GM12872 (cell line): ENCODE measurements at regions not wholly inside any gene's neighbourhood (a gene's known extent, or its start where the extent isn't known, plus 50 kb on each side); places are given as distances from the start of the nearest gene placed in this dataset.

Source experiments
- CTCF ChIP-seq: IDR thresholded peaks from 3 replicates; pipeline ENCODE4 v1.5.1; 2011; ENCODE audit warnings: low read depth, mild to moderate bottlenecking, low read length, moderate library complexity; ENCODE audit not compliant: insufficient read depth

- no peak for TF ChIP-seq CTCF
Measured at GRCh38 chr9:29730163-29730562, 2156.9 kb upstream of the C9orf72 start.

- no peak for TF ChIP-seq CTCF
Measured at GRCh38 chr9:29740518-29740917, 2167.2 kb upstream of the C9orf72 start.

- no peak for TF ChIP-seq CTCF
Measured at GRCh38 chr9:29741169-29741568, 2167.9 kb upstream of the C9orf72 start.

GRCh38 chr9:29750062-29750461 is 2176.8 kb upstream of the C9orf72 start:
- TF ChIP-seq CTCF, result no peak

- no peak for TF ChIP-seq CTCF
Measured at GRCh38 chr9:29751226-29751625, 2177.9 kb upstream of the C9orf72 start.

GRCh38 chr9:29753638-29754037 is 2180.4 kb upstream of the C9orf72 start:
- TF ChIP-seq CTCF, result no peak

GRCh38 chr9:29769019-29769418 is 2195.7 kb upstream of the C9orf72 start:
- TF ChIP-seq CTCF, result no peak

- TF ChIP-seq CTCF, result no peak
Measured at GRCh38 chr9:29773676-29774075, 2200.4 kb upstream of the C9orf72 start.
